Sigmoid colon (tissue), 6 donors: ENCODE measurements at regions not wholly inside any gene's neighbourhood (a gene's known extent, or its start where the extent isn't known, plus 50 kb on each side); places are given as distances from the start of the nearest gene placed in this dataset.

Experiments used
- DNase-seq: peaks from one replicate; pipeline ENCODE4 v3.0.0-alpha.2; 2019
- H3K27ac ChIP-seq, 4 donors: fragments of 200-600 bp; sonication (generic); one replicate each; pipeline ENCODE4 v1.5.1; 2016 to 2019; ENCODE audit warnings: mild to moderate bottlenecking in 1 of 4
- H3K27me3 ChIP-seq, 3 donors: fragments of 200-600 bp; sonication (generic); one replicate each; pipeline ENCODE4 v1.5.1; 2019; ENCODE audit warnings: mild to moderate bottlenecking in 1 of 3
- H3K36me3 ChIP-seq, 4 donors: fragments of 200-600 bp; sonication (generic); one replicate each; pipeline ENCODE4 v1.5.1; 2016 to 2019
- H3K4me1 ChIP-seq, 4 donors: fragments of 200-600 bp; sonication (generic); one replicate each; pipeline ENCODE4 v1.5.1; 2017 to 2019
- H3K4me3 ChIP-seq, 4 donors: fragments of 200-600 bp; sonication (generic); one replicate each; pipeline ENCODE4 v1.5.1; 2017 to 2019; ENCODE audit warnings: mild to moderate bottlenecking in 2 of 4, moderate library complexity in 1 of 4
- H3K9me3 ChIP-seq, 4 donors: fragments of 200-600 bp in 3 of 4; sonication (generic) in 3 of 4; one replicate each; pipeline versions ENCODE4 v1.5.1 to v1.6.1; 2013 to 2019
- EP300 ChIP-seq, 4 donors: sonication (generic); formaldehyde crosslinking; IDR thresholded peaks; one replicate each; pipeline ENCODE4 v1.6.1; 2017; ENCODE audit warnings: antibody characterized with exemption in 4 of 4
- POLR2A ChIP-seq, 2 donors: fragments of 450-650 bp; IDR thresholded peaks; one replicate each; pipeline ENCODE4 v1.6.1; 2016; ENCODE audit warnings: antibody characterized with exemption in 2 of 2, mild to moderate bottlenecking in 2 of 2, moderate library complexity in 2 of 2
- POLR2AphosphoS5 ChIP-seq, 4 donors: sonication (generic); formaldehyde crosslinking; IDR thresholded peaks; one replicate each; pipeline ENCODE4 v1.6.1; 2017; ENCODE audit warnings: antibody characterized with exemption in 4 of 4
- WGBS, 2 donors: extraction: QIAGEN DNeasy Blood & Tissue Kit; methylation state at CpG; one replicate each; pipeline ENCODE4 v1.1.7; 2013; 5-methylcytosine and 5-hydroxymethylcytosine counted together
- intact Hi-C: fragments of 100-400 bp; cut with DNase I; formaldehyde crosslinking; loops from one replicate; pipeline ENCODE4 v1.15.1; 2023
- TF ChIP-seq, protein P1 (sequence below), 4 experiments: fragments of 450-650 bp in 3 of 4; fragments of 200-600 bp in 1 of 4; IDR thresholded peaks; one replicate each; pipeline ENCODE4 v1.5.1; 2016 to 2019; ENCODE audit warnings: antibody characterized with exemption in 4 of 4, mild to moderate bottlenecking in 3 of 4, moderate library complexity in 2 of 4
- donor health status: healthy with polysubstance abuse.
- donor health status: healthy.

DNA sequence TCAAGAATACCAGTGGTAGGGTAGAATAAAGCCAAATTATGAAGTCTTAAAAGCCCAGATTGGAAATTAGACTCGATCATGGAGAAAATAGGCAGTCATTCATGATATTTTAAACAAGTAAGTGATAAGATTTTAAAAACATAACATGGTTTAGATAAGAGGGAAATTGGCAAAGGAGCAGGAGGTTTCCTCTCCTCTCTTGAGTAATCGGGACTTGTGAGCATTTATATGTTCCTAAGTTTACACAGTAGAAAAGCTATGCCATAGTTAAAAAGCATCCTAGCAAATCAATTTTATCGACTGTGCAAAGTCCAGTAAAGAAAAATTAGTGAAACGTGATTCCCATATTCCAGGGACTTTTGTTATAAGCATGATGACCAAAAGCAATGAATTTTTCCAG is 313.2 kb downstream of the AHR start:
- H3K4me3 ChIP-seq: no peak overlapping the region
- no peaks in the 10 kb centered on the region for H3K4me1 ChIP-seq
- DNase-seq: no peak
- H3K27ac ChIP-seq: no peak overlapping the region
- no peaks in the 10 kb centered on the region for H3K27me3 ChIP-seq
- TF ChIP-seq, protein P1, sequence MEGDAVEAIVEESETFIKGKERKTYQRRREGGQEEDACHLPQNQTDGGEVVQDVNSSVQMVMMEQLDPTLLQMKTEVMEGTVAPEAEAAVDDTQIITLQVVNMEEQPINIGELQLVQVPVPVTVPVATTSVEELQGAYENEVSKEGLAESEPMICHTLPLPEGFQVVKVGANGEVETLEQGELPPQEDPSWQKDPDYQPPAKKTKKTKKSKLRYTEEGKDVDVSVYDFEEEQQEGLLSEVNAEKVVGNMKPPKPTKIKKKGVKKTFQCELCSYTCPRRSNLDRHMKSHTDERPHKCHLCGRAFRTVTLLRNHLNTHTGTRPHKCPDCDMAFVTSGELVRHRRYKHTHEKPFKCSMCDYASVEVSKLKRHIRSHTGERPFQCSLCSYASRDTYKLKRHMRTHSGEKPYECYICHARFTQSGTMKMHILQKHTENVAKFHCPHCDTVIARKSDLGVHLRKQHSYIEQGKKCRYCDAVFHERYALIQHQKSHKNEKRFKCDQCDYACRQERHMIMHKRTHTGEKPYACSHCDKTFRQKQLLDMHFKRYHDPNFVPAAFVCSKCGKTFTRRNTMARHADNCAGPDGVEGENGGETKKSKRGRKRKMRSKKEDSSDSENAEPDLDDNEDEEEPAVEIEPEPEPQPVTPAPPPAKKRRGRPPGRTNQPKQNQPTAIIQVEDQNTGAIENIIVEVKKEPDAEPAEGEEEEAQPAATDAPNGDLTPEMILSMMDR (IDR thresholded peaks at IDR 0.05): no peak
- TF ChIP-seq POLR2AphosphoS5 (IDR thresholded peaks at IDR 0.05) (no peak), POLR2A (IDR thresholded peaks at IDR 0.05) (no peak), EP300 (IDR thresholded peaks at IDR 0.05) (no peak)
- H3K36me3 ChIP-seq: no peaks in the 10 kb centered on the region
- H3K9me3 ChIP-seq: no peaks in the 10 kb centered on the region
- 82 to 90% methylated on average over 4 of the region's 4 CpGs for WGBS, 2 donors
- intact Hi-C loops: no loop called here

DNA sequence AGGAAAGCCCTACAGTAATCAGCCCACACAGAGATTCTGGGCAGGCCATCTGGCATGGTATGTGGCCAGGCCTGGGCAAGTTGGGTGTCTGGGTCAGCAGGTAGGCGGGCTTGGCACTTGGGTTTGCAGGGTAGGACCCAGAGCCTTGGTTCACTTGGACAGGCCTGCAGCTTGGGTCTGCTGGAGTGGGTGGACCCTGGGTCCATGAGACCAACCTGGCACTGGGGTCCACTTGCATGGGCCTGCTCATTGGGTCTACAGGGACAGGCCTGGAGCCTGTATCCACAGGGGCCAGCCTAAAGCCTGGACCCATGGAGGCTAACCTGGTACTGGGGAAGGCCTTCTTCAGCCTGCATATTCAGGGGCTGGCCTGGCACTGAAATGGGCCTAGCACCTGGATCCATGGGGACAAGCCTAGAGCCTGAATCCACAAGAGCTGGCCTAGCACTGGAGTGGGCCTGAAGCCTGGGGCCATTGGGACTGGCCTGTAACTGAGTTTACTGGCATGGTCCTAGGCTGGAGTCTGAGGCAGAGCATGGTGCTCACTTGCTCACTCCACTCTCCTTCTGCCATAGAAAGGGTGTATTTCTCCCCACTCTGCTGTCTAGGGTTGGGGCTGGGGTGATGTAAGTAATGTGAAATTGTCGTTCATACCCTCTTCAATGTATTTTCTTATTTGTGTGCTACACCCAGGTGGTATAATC is 315.0 kb downstream of the AHR start:
- TF ChIP-seq POLR2AphosphoS5 (IDR thresholded peaks at IDR 0.05): no peak
- no peak for TF ChIP-seq POLR2A (IDR thresholded peaks at IDR 0.05)
- TF ChIP-seq, protein P1 (IDR thresholded peaks at IDR 0.05): no peak
- Histone ChIP-seq H3K27ac (no peak overlapping the region), H3K9me3 (no peaks in the 10 kb centered on the region), H3K27me3 (no peaks in the 10 kb centered on the region), H3K4me1 (no peaks in the 10 kb centered on the region), H3K4me3 (no peak overlapping the region), H3K36me3 (no peaks in the 10 kb centered on the region)
- no peak for DNase-seq
- WGBS, 2 donors: 95% methylated on average over 2 of the region's 2 CpGs
- intact Hi-C loops: no loop called here

DNA sequence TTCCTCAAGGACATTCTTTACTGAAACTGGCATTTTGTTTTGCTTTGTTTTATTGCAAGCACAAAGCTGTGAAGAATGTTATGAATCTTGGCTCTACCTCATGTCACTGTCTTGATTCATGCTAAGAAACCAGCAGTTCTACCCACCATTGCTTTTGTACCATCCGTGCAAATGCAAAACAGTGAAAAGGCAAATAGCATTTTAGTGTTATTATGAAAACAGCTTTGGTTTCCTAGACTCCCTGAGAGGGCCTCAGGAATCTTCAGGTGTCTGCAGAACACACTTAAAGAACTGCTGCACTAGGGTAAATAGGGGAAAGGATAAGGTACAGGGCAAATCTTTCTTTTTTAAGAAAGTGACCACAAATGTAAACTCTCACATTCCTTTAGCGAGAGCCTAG is 318.9 kb downstream of the AHR start:
- H3K27me3 ChIP-seq: no peaks in the 10 kb centered on the region
- DNase-seq: no peak
- TF ChIP-seq EP300 (IDR thresholded peaks at IDR 0.05) (no peak), POLR2AphosphoS5 (IDR thresholded peaks at IDR 0.05) (no peak), POLR2A (IDR thresholded peaks at IDR 0.05) (no peak)
- TF ChIP-seq, protein P1 (IDR thresholded peaks at IDR 0.05): no peak
- H3K4me3 ChIP-seq: no peak overlapping the region
- 80 to 86% methylated on average over 2 of the region's 2 CpGs for WGBS, 2 donors
- no peaks in the 10 kb centered on the region for H3K4me1 ChIP-seq
- no peaks in the 10 kb centered on the region for H3K36me3 ChIP-seq
- no peak overlapping the region for H3K27ac ChIP-seq
- H3K9me3 ChIP-seq: no peaks in the 10 kb centered on the region
- intact Hi-C loops: no loop called here

DNA sequence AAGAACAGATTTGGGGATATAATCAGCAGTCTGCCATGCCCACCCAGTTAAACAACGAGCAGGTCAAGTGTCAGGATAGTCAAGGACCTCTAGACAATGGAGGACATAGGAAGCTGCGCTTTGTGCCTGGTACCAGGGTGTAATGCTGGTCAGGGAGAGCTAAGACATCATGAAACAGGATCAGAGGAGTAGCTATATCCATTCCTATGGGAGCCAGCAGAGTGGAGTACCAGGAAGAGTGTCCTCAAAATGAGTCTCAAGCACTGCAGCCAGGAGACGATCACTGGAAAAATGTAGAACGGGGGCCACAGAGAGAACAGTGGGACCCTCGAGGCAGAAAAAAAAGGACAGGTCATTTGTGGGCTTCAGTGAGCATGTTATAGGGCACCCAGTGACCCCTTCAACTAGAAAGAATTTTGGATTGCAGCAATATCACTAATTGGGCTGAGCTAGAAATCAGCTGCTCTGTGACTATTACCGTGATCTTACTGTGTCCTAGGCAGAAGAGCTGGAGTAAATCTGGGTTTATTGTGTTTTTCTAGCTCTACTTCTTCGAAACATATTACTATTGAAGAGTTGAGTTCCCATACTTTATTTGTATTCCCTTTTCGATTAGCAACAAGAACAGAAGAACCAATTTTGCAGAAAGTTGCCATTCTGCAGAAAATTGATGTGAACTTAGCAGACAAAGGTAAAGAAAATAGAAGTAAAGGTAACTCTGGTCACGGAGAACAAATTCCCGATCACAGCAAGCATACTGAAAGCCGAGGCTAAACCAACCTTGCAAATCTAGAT is 319.6 kb downstream of the AHR start:
- intact Hi-C loops: no loop called here
- no peak for TF ChIP-seq POLR2AphosphoS5 (IDR thresholded peaks at IDR 0.05)
- Histone ChIP-seq H3K27ac (no peak overlapping the region), H3K9me3 (no peaks in the 10 kb centered on the region), H3K4me1 (no peaks in the 10 kb centered on the region), H3K27me3 (no peaks in the 10 kb centered on the region), H3K4me3 (no peak overlapping the region), H3K36me3 (no peaks in the 10 kb centered on the region)
- DNase-seq: no peak
- WGBS, 2 donors: 52 to 76% methylated on average over 11 of the region's 11 CpGs

DNA sequence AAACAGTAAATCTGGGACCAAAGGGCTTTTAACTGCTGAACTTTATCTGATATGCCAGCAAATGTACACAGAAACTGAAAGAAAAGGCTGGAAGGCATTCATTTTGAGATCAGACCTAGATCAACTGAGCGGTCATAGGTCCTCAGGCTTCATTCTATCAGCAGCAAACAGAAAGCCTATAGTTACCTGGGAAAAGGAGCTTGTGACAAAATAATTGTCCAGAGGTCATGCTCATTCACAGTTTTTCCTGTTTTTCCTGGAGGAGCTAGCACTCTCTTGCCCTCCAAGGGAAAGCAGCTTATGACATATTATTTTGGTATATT is 320.2 kb downstream of the AHR start:
- Histone ChIP-seq H3K4me1 (no peaks in the 10 kb centered on the region), H3K36me3 (no peaks in the 10 kb centered on the region), H3K27me3 (no peaks in the 10 kb centered on the region), H3K4me3 (no peak overlapping the region), H3K27ac (no peak overlapping the region), H3K9me3 (no peaks in the 10 kb centered on the region)
- 23 to 66% methylated on average over 1 of the region's 1 CpG for WGBS, 2 donors
- no peak for TF ChIP-seq POLR2A (IDR thresholded peaks at IDR 0.05)
- TF ChIP-seq POLR2AphosphoS5 (IDR thresholded peaks at IDR 0.05): no peak
- TF ChIP-seq, protein P1 (IDR thresholded peaks at IDR 0.05): no peak
- intact Hi-C loops: no loop called here
- DNase-seq: no peak
